Bone marrow (tissue), 2 donors: ENCODE measurements at regions not wholly inside any gene's neighbourhood (a gene's known extent, or its start where the extent isn't known, plus 50 kb on each side); places are given as distances from the start of the nearest gene placed in this dataset.
"Not testable (repeated sequence)": the region's sequence is repeated elsewhere in the genome, so short reads cannot be mapped to it uniquely, and the experiment has no call there.

Experiments used
- DNase-seq, 2 donors: peaks; one replicate each; lab custom pipeline; 2025; lab: John Stamatoyannopoulos, UW

- DNase-seq = no peak
Observed at GRCh38 chr4:175277816-175278215, 359.7 kb downstream of the ADAM29 start.

- no peak for DNase-seq
Observed at GRCh38 chr4:175280153-175280552, 362.0 kb downstream of the ADAM29 start.

GRCh38 chr4:175281894-175282293 is 363.7 kb downstream of the ADAM29 start:
- no peak for DNase-seq

GRCh38 chr4:175282407-175282806 is 364.2 kb downstream of the ADAM29 start:
- no peak for DNase-seq

- DNase-seq = no peak
Observed at GRCh38 chr4:175290401-175290800, 372.2 kb downstream of the ADAM29 start.

- DNase-seq = no peak
Observed at GRCh38 chr4:175297965-175298565, 379.9 kb downstream of the ADAM29 start.

- DNase-seq = no peak
Observed at GRCh38 chr4:175306436-175306835, 388.3 kb downstream of the ADAM29 start.

GRCh38 chr4:175307326-175307725 is 389.2 kb downstream of the ADAM29 start:
- no peak for DNase-seq

- no peak for DNase-seq
Observed at GRCh38 chr4:175308236-175308635, 390.1 kb downstream of the ADAM29 start.

- DNase-seq = no peak
Observed at GRCh38 chr4:175309041-175309440, 390.9 kb downstream of the ADAM29 start.

GRCh38 chr4:175325230-175325629 is 407.1 kb downstream of the ADAM29 start:
- DNase-seq = no peak

- no peak for DNase-seq
Observed at GRCh38 chr4:175326796-175327195, 408.6 kb downstream of the ADAM29 start.

- DNase-seq = no peak
Observed at GRCh38 chr4:175330236-175330635, 412.1 kb downstream of the ADAM29 start.

GRCh38 chr4:175330652-175331051 is 412.5 kb downstream of the ADAM29 start:
- DNase-seq = no peak

- DNase-seq = no peak
Observed at GRCh38 chr4:175335331-175335730, 417.2 kb downstream of the ADAM29 start.

GRCh38 chr4:175336570-175336969 is 418.4 kb downstream of the ADAM29 start:
- DNase-seq = not testable (repeated sequence)

- no peak for DNase-seq
Observed at GRCh38 chr4:175339100-175339707, 421.0 kb downstream of the ADAM29 start.

- DNase-seq = no peak
Observed at GRCh38 chr4:175341203-175341755, 423.1 kb downstream of the ADAM29 start.

- no peak for DNase-seq
Observed at GRCh38 chr4:175346376-175346775, 428.2 kb downstream of the ADAM29 start.

- no peak for DNase-seq
Observed at GRCh38 chr4:175350246-175350645, 432.1 kb downstream of the ADAM29 start.

GRCh38 chr4:175351473-175351872 is 433.3 kb downstream of the ADAM29 start:
- no peak for DNase-seq

GRCh38 chr4:175369087-175369486 is 443.0 kb downstream of the GPM6A start:
- DNase-seq = no peak

GRCh38 chr4:175371091-175371490 is 441.0 kb downstream of the GPM6A start:
- DNase-seq = no peak

- no peak for DNase-seq
Observed at GRCh38 chr4:175373031-175373430, 439.0 kb downstream of the GPM6A start.
